ENCODE measurements at regions not wholly inside any gene's neighbourhood (a gene's known extent, or its start where the extent isn't known, plus 50 kb on each side); places are given as distances from the start of the nearest gene placed in this dataset.

- TF ChIP-seq, protein P1, sequence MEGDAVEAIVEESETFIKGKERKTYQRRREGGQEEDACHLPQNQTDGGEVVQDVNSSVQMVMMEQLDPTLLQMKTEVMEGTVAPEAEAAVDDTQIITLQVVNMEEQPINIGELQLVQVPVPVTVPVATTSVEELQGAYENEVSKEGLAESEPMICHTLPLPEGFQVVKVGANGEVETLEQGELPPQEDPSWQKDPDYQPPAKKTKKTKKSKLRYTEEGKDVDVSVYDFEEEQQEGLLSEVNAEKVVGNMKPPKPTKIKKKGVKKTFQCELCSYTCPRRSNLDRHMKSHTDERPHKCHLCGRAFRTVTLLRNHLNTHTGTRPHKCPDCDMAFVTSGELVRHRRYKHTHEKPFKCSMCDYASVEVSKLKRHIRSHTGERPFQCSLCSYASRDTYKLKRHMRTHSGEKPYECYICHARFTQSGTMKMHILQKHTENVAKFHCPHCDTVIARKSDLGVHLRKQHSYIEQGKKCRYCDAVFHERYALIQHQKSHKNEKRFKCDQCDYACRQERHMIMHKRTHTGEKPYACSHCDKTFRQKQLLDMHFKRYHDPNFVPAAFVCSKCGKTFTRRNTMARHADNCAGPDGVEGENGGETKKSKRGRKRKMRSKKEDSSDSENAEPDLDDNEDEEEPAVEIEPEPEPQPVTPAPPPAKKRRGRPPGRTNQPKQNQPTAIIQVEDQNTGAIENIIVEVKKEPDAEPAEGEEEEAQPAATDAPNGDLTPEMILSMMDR (IDR thresholded peaks at IDR 0.05), result no peak
- TF ChIP-seq POLR2A (IDR thresholded peaks at IDR 0.05), result no peak
Measured at GRCh38 chr1:169048043-169048442, 58.4 kb upstream of the ATP1B1 start.
